Astrocyte of the spinal cord (primary cell): ENCODE measurements at regions not wholly inside any gene's neighbourhood (a gene's known extent, or its start where the extent isn't known, plus 50 kb on each side); places are given as distances from the start of the nearest gene placed in this dataset.

ENCODE experiments used
- DNase-seq: peaks from one replicate; pipeline ENCODE4 v3.0.0; 2011; ENCODE audit warnings: low read depth, low spot score
- H3K4me3 ChIP-seq: 2 replicates; pipeline ENCODE4 v1.5.1; 2011; ENCODE audit warnings: low read depth, mild to moderate bottlenecking, low read length, moderate library complexity
- in situ Hi-C: cut with HindIII; loops from 2 replicates; pipeline ENCODE4 v1.10.0; 2017; ENCODE audit warnings: low sequenced_read_pairs
- TF ChIP-seq, protein P1 (sequence below): IDR thresholded peaks from 2 replicates; pipeline ENCODE4 v1.5.1; 2012; ENCODE audit warnings: low read depth, mild to moderate bottlenecking, low read length, inconsistent platforms

- H3K4me3 ChIP-seq: no peak overlapping the region
- TF ChIP-seq, protein P1, sequence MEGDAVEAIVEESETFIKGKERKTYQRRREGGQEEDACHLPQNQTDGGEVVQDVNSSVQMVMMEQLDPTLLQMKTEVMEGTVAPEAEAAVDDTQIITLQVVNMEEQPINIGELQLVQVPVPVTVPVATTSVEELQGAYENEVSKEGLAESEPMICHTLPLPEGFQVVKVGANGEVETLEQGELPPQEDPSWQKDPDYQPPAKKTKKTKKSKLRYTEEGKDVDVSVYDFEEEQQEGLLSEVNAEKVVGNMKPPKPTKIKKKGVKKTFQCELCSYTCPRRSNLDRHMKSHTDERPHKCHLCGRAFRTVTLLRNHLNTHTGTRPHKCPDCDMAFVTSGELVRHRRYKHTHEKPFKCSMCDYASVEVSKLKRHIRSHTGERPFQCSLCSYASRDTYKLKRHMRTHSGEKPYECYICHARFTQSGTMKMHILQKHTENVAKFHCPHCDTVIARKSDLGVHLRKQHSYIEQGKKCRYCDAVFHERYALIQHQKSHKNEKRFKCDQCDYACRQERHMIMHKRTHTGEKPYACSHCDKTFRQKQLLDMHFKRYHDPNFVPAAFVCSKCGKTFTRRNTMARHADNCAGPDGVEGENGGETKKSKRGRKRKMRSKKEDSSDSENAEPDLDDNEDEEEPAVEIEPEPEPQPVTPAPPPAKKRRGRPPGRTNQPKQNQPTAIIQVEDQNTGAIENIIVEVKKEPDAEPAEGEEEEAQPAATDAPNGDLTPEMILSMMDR: no peak
- in situ Hi-C loops: no loop called here
- no peak for DNase-seq
Measured at GRCh38 chrX:85591536-85591935, 212.1 kb upstream of the POF1B start.

DNA sequence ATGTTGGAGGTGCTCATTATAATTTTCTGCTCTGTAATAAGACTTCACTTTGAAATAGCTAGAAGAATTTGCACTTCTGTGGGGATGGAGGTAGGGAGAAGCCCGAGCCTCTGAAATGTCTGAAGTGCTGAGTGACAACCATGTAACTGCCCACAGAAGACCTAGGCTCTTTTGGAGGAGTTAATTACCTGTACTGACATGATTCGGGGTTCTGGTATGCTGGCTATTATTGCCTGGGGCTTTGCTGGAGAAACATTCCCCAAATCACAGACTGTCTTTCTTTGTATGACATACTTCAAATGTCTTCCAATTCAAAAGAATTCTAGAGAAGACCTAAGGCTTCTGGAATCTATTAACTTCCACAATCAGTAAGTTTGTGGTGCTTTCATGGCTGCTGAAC is 211.2 kb upstream of the POF1B start:
- TF ChIP-seq, protein P1: no peak
- in situ Hi-C loops: no loop called here
- DNase-seq: no peak
- H3K4me3 ChIP-seq: no peak overlapping the region

GRCh38 chrX:85573801-85574200 is 194.3 kb upstream of the POF1B start:
- TF ChIP-seq, protein P1: no peak
- no peak for DNase-seq
- in situ Hi-C loops: no loop called here
- no peak overlapping the region for H3K4me3 ChIP-seq

- TF ChIP-seq, protein P1: no peak
- no peak overlapping the region for H3K4me3 ChIP-seq
- in situ Hi-C loops: no loop called here
- DNase-seq: no peak
Measured at GRCh38 chrX:85570496-85570895, 191.0 kb upstream of the POF1B start.

- H3K4me3 ChIP-seq: no peak overlapping the region
- no peak for DNase-seq
- in situ Hi-C loops: no loop called here
- TF ChIP-seq, protein P1: no peak
Measured at GRCh38 chrX:85569686-85570085, 190.2 kb upstream of the POF1B start.

GRCh38 chrX:85569096-85569495 is 189.6 kb upstream of the POF1B start:
- DNase-seq: no peak
- in situ Hi-C loops: no loop called here
- TF ChIP-seq, protein P1: no peak
- no peak overlapping the region for H3K4me3 ChIP-seq

DNA sequence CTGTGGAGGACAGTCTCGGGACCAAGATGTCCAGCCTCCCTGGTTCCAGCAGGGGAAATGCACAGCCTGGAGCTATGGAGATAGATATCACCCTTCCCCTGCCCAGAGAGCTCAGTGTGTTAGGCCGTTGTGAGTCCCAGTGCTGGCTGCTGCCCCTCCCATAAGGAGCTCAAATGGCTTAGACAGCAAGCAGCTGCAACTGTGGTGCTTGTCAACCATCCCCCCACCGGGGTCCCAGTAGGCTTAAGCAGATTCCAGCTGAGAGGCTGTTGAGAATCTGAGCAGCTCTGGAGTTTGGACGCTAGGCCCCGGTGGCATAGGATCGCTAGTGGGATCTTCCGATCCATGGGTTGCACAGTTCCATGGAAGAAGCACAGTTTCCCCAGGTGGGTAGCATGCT is 181.8 kb upstream of the POF1B start:
- DNase-seq: no peak
- H3K4me3 ChIP-seq: no peak overlapping the region
- TF ChIP-seq, protein P1: no peak
- in situ Hi-C loops: no loop called here
